Heart right ventricle (tissue), 16 donors: ENCODE measurements at regions not wholly inside any gene's neighbourhood (a gene's known extent, or its start where the extent isn't known, plus 50 kb on each side); places are given as distances from the start of the nearest gene placed in this dataset.

Experiments used
- ATAC-seq, 8 donors: fragments of 200-7000 bp; cut with Tn5 transposase; one replicate each; pipeline ENCODE4 v1.9.1; 2020; ENCODE audit warnings: mild to moderate bottlenecking in 8 of 8, moderate library complexity in 8 of 8, moderate number of reproducible peaks in 1 of 8
- DNase-seq, 2 donors: peaks; one replicate each; pipeline ENCODE4 v3.0.0-alpha.2; 2020
- H3K27ac ChIP-seq, 10 donors: fragments of 200-600 bp; sonication (generic) in 2 of 10; one replicate each; pipeline versions ENCODE4 v1.5.0 to v1.8.0; 2020 to 2022; ENCODE audit warnings: mild to moderate bottlenecking in 3 of 10
- H3K27me3 ChIP-seq, 7 donors: fragments of 200-600 bp; one replicate each; pipeline ENCODE4 v1.8.0; 2021 to 2022; ENCODE audit warnings: mild to moderate bottlenecking in 2 of 7
- H3K36me3 ChIP-seq, 9 donors: fragments of 200-600 bp; sonication (generic) in 1 of 9; one replicate each; pipeline versions ENCODE4 v1.5.0 to v1.8.0; 2020 to 2022; ENCODE audit warnings: mild to moderate bottlenecking in 2 of 9
- H3K4me1 ChIP-seq, 9 donors: fragments of 200-600 bp; sonication (generic) in 1 of 9; one replicate each; pipeline versions ENCODE4 v1.5.0 to v1.8.0; 2020 to 2022; ENCODE audit warnings: mild to moderate bottlenecking in 4 of 9
- H3K4me3 ChIP-seq, 10 donors: fragments of 200-600 bp; sonication (generic) in 2 of 10; one replicate each; pipeline versions ENCODE4 v1.5.0 to v1.8.0; 2020 to 2022; ENCODE audit warnings: mild to moderate bottlenecking in 7 of 10, moderate library complexity in 2 of 10
- H3K9me3 ChIP-seq, 11 donors: fragments of 200-600 bp in 10 of 11; sonication (generic) in 2 of 11; one replicate each; pipeline versions ENCODE4 v1.5.0 to v1.8.0; 2013 to 2022; ENCODE audit warnings: mild to moderate bottlenecking in 2 of 11, control low read depth in 1 of 11, moderate library complexity in 1 of 11
- CTCF ChIP-seq, 9 donors: fragments of 200-600 bp; sonication (generic) in 2 of 9; IDR thresholded peaks; one replicate each; pipeline versions ENCODE4 v1.5.0 to v1.8.0; 2021 to 2022; ENCODE audit warnings: antibody characterized with exemption in 9 of 9, mild to moderate bottlenecking in 5 of 9, moderate library complexity in 1 of 9
- WGBS, 2 donors: extraction: QIAGEN DNeasy Blood & Tissue Kit; methylation state at CpG; one replicate each; pipeline ENCODE4 v1.1.7; 2013; ENCODE audit warnings: inconsistent platforms in 1 of 2; 5-methylcytosine and 5-hydroxymethylcytosine counted together
- intact Hi-C, 10 donors: fragments of 100-400 bp; cut with DNase I; formaldehyde crosslinking; loops; one replicate each; pipeline versions ENCODE4 v1.11.1 to v1.14.2; 2022
- donor health status: Arrhythmogenic right ventricular cardiomyopathy.
- donor health status: ischemic (EF 13 %, LVEDD 7.1; RV severe dilation, severe dysfunction).
- donor health status: healthy with polysubstance abuse.
- donor health status: DM: no; HTN: yes; CAD: no.
- donor health status: DM: no; HTN: no; CAD: no.
- donor health status: ischemic (EF 25% LVEDD 6.9; RV normal size, moderate dysfunction).
- donor health status: ischemic (EF 25% LVEDD 5.7; RV mildly dilated, moderate dysfunction).
- donor health status: healthy.
- donor health status: DM: yes; HTN: yes; CAD: no.
- donor health status: Ischemic cardiomyopathy.
- donor health status: ischemic (EF 35%, LVEDD 5.7; RV mildly dilated, moderate dysfunction).
- donor health status: nonischemic (EF 11% LVEDD 7.7; RV severe dilation, severe dysfunction).
- donor health status: DM: yes; HTN: yes; CAD: no.
- donor health status: PGD.
- donor health status: ischemic (EF 29% LVEDD 5.4; RV normal size, mild dysfunction).
- donor health status: nonischemic (EF 23%, LVEDD 6.1; RV moderate dilation, normal function).

DNA sequence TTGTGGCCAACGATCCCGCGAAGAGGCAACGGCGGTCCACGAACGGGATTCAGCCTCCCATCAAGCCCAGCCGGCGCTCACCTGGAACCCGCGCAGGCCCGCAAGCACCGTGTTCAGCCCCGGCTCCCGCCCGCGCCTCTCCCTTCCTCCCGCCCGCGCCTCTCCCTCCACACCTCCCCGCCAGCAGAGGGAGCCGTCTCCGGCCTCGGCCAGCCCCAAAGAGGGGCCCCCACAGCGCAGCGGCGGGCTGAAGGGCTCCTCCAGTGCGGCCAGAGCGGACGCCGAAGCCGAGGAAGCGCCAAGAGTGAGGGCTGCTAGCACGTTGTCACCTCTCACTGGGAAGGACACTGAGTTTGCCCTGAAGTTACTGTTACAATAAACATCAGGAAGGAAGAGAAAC lies 55.3 kb upstream of the LAPTM4A start:
- TF ChIP-seq CTCF (IDR thresholded peaks at IDR 0.05): peak; percentile 23 to 70 (median 57)
- peak overlapping the region in 1 of 10 donors; percentile 22 for H3K27ac ChIP-seq
- peaks cover 0 to 27% (median 4%) of the 10 kb centered on the region in 9 donors for H3K4me1 ChIP-seq
- 10 to 19% methylated on average over 26 to 34 of the region's 34 CpGs for WGBS, 2 donors
- intact Hi-C loops: loop anchor here in 5 of 10 donors (2.0 to 10.0 kb wide), 3 partner anchors 116 to 118 kb away; partner anchors contain the start of gene SDC1 (in 4 of the 5)
- DNase-seq: peak; percentile 59 to 63
- ATAC-seq: peak; percentile 44 to 87 (median 69)
- H3K9me3 ChIP-seq: peaks cover 0 to 19% (median 6%) of the 10 kb centered on the region in 11 donors
- no peaks in the 10 kb centered on the region for H3K36me3 ChIP-seq
- peak overlapping the region in 8 of 10 donors; percentile 8 to 43 (median 27) for H3K4me3 ChIP-seq
- H3K27me3 ChIP-seq: peaks cover 0 to 18% (median 8%) of the 10 kb centered on the region in 7 donors

- ATAC-seq (peak in 2 of 8 donors; percentile 6 to 27), DNase-seq (no peak)
- Histone ChIP-seq H3K27ac (no peak overlapping the region), H3K27me3 (peaks cover 0 to 18% (median 8%) of the 10 kb centered on the region in 7 donors), H3K4me1 (peaks cover 0 to 18% (median 4%) of the 10 kb centered on the region in 9 donors), H3K36me3 (no peaks in the 10 kb centered on the region), H3K9me3 (peaks cover 0 to 21% (median 7%) of the 10 kb centered on the region in 11 donors), H3K4me3 (no peak overlapping the region)
- no peak for TF ChIP-seq CTCF (IDR thresholded peaks at IDR 0.05)
- intact Hi-C loops: loop anchor here in 4 of 10 donors (5.0 to 10.0 kb wide), 2 partner anchors 117 to 120 kb away; partner anchors contain the start of gene SDC1 (in 3 of the 4)
- 71% methylated on average over 9 of the region's 9 CpGs for WGBS, 2 donors
These were observed 53.6 kb upstream of the LAPTM4A start for GRCh38 chr2:20104900-20105545.

DNA sequence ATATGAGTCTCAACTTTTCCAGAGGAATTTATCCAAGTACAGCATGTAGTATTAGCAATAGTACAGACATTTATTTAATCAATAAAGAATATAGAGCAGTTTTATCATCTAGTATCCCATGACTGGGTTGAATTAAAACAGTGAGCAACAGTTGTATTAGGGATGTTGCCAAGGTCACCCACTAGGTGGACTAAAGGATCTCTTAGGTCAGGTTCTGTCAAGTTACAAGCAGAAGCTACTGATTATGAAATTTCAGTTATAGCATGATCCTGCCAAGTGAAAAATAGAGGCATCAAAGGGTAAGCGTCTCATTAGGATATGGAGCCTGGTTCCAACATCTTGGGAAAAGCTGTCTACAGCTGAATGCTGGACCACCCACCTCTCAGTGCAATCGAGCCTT lies 52.1 kb upstream of the LAPTM4A start:
- peak in 2 of 9 donors; percentile 6 to 22 for TF ChIP-seq CTCF (IDR thresholded peaks at IDR 0.05)
- DNase-seq (no peak), ATAC-seq (no peak)
- WGBS, 2 donors: 74 to 79% methylated on average over 2 of the region's 2 CpGs
- Histone ChIP-seq H3K36me3 (no peaks in the 10 kb centered on the region), H3K27ac (no peak overlapping the region), H3K27me3 (peaks cover 0 to 18% (median 8%) of the 10 kb centered on the region in 7 donors), H3K9me3 (peaks cover 0 to 21% (median 7%) of the 10 kb centered on the region in 11 donors), H3K4me1 (peaks cover 0 to 18% (median 4%) of the 10 kb centered on the region in 9 donors), H3K4me3 (no peak overlapping the region)
- intact Hi-C loops: loop anchor here in 3 of 10 donors (10.0 kb wide), 1 partner anchor 121 kb away; the partner anchor contains the start of gene SDC1 (in 3 of the 3)
